Skeletal muscle tissue (tissue), 3 donors: ENCODE measurements at regions not wholly inside any gene's neighbourhood (a gene's known extent, or its start where the extent isn't known, plus 50 kb on each side); places are given as distances from the start of the nearest gene placed in this dataset.

ENCODE experiments used
- H3K27ac ChIP-seq: one replicate; pipeline ENCODE4 v1.7.0; 2013; ENCODE audit warnings: mild to moderate bottlenecking, low read depth, low read length, inconsistent platforms
- H3K27me3 ChIP-seq, 3 donors: one replicate each; pipeline ENCODE4 v1.7.0; 2013; ENCODE audit warnings: low read length in 3 of 3; ENCODE audit not compliant: control insufficient read depth in 3 of 3, insufficient read depth in 3 of 3
- H3K36me3 ChIP-seq, 3 donors: one replicate each; pipeline ENCODE4 v1.7.0; 2013; ENCODE audit warnings: low read length in 3 of 3; ENCODE audit not compliant: control insufficient read depth in 3 of 3, insufficient read depth in 3 of 3
- H3K4me1 ChIP-seq, 3 donors: one replicate each; pipeline ENCODE4 v1.7.0; 2013; ENCODE audit warnings: low read length in 3 of 3, mild to moderate bottlenecking in 3 of 3; ENCODE audit not compliant: control insufficient read depth in 3 of 3, insufficient read depth in 3 of 3
- H3K4me3 ChIP-seq, 3 donors: one replicate each; pipeline ENCODE4 v1.7.0; 2013; ENCODE audit warnings: low read length in 3 of 3
- H3K9ac ChIP-seq, 3 donors: one replicate each; pipeline ENCODE4 v1.7.0; 2013; ENCODE audit warnings: low read length in 3 of 3, mild to moderate bottlenecking in 3 of 3, moderate library complexity in 2 of 3, low read depth in 1 of 3
- H3K9me3 ChIP-seq, 3 donors: one replicate each; pipeline ENCODE4 v1.7.0; 2013; ENCODE audit warnings: low read length in 3 of 3; ENCODE audit not compliant: control insufficient read depth in 3 of 3
- donor health status: Osteomylitis.

DNA sequence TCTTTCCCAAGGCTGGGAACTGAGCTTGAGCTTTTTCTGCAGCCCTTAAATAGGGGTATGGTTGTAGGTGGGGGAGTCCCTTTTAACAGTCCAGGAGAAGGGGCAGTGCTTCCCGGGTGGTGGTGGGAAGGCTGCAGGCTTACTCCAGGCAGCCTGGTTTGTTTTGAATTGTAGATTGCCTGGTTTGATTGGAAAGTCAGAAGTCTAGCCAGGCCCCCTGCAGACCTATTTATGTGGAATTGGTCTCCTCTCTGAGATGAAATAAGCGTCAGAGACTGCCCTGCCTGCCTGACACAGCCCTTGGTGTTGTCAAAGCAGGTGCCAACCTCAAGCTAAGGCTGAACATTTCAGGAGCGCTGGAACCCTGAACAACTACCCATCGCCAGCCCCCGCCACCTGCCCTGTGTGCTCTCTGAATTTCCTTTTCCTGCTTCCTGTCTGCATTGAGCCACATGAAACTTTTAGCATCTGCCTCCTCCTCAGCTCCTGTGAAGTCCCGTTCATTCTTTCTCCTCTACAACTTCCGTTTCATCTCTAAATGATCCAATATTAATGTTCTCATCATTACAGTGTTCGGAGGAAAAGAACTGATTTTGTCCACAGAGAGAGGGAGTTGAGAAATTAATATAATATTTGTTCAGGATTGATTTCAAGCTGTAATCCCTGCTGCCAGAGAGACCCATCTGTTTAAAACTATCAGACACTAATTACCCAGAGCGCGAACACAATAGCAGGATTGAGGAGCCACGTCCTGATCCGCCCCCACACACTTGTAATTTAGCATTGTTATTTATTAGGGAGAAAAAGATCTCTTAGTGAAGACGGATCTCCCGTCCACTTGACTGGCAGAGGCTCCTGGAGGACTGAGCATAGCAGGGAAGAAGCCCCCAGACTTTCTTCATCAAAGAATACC is 136.5 kb downstream of the TRIM29 start:
- H3K27me3 ChIP-seq = peaks cover 6 to 22% (median 9%) of the 10 kb centered on the region in 3 donors

DNA sequence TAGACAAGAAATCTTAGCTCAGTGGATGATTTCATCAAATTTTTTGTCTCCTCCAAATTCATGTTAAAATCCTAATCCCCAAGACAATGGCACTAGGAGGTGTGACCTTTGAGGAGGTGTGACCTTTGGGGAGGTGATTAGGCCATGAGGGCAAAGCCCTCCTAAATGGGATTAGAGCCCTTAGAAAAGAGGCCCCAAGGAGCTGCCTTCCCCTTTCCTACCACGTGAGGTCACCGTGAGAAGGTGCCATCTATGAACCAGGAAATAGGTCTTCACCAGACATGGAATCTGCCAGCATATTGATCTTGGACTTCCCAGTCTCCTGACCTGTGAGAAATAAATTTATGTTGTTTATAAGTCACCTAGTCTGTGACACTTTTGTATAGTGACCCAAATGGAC is 138.7 kb downstream of the TRIM29 start:
- peaks cover 3 to 26% (median 15%) of the 10 kb centered on the region in 3 donors for H3K27me3 ChIP-seq
- no peak overlapping the region for H3K9ac ChIP-seq
- no peaks in the 10 kb centered on the region for H3K36me3 ChIP-seq
- no peak overlapping the region for H3K4me3 ChIP-seq
- no peak overlapping the region for H3K27ac ChIP-seq
- H3K4me1 ChIP-seq = no peaks in the 10 kb centered on the region
- peaks cover 0 to 3% (median 0%) of the 10 kb centered on the region in 3 donors for H3K9me3 ChIP-seq

More for the DNA sequence above, 136.5 kb downstream of the TRIM29 start:
- H3K4me3 ChIP-seq = no peak overlapping the region
- H3K36me3 ChIP-seq = no peaks in the 10 kb centered on the region
- H3K27ac ChIP-seq = no peak overlapping the region
- peaks cover 0 to 3% (median 0%) of the 10 kb centered on the region in 3 donors for H3K9me3 ChIP-seq
- no peak overlapping the region for H3K9ac ChIP-seq
- H3K4me1 ChIP-seq = no peaks in the 10 kb centered on the region

- no peak overlapping the region for H3K9ac ChIP-seq
- no peak overlapping the region for H3K4me3 ChIP-seq
- H3K36me3 ChIP-seq = no peaks in the 10 kb centered on the region
- H3K9me3 ChIP-seq = peaks cover 0 to 3% (median 0%) of the 10 kb centered on the region in 3 donors
- H3K27me3 ChIP-seq = peaks cover 0 to 26% (median 14%) of the 10 kb centered on the region in 3 donors
- H3K27ac ChIP-seq = no peak overlapping the region
- H3K4me1 ChIP-seq = no peaks in the 10 kb centered on the region
Observed at GRCh38 chr11:119996556-119996955, 141.4 kb downstream of the TRIM29 start.

DNA sequence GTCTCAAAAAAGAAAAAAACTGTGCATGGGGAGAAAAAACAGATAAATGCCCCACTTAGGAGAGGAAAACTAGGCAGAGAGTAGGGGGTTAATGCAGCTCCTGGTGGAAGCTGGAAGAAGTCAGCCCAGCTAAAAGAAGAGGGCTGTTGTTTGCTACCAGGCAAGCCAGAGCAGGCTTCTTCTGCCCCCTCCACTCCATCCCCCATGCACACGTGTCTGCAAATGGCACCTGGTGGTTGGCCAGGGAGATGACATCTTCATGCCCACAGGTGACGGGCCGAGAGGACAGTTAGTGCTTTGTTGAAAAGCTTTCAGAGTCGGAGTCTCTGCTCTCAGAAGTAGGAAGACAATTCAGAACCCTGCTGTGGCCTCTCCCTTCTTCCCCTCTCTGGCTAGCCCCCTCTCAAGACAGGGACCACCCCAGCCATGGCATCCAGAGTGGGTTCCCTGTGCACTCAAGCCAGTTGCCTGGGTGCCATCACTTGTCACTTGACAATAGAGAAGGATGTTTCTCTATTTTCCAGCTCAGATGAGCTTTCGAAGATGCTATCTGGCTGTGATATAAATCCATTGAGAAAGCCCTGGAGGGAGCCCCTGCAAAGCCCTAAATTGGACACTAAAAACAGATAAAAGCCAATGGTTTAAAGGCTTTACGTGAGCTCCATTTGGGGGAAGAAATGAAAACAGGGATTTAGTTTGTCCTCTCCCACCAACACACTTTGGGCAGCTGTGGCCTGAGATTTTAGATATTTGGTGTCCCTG is 142.0 kb downstream of the TRIM29 start:
- no peaks in the 10 kb centered on the region for H3K36me3 ChIP-seq
- H3K9me3 ChIP-seq = peaks cover 0 to 3% (median 0%) of the 10 kb centered on the region in 3 donors
- H3K4me1 ChIP-seq = no peaks in the 10 kb centered on the region
- no peak overlapping the region for H3K27ac ChIP-seq
- H3K9ac ChIP-seq = no peak overlapping the region
- H3K4me3 ChIP-seq = no peak overlapping the region
- peaks cover 0 to 21% (median 12%) of the 10 kb centered on the region in 3 donors for H3K27me3 ChIP-seq

DNA sequence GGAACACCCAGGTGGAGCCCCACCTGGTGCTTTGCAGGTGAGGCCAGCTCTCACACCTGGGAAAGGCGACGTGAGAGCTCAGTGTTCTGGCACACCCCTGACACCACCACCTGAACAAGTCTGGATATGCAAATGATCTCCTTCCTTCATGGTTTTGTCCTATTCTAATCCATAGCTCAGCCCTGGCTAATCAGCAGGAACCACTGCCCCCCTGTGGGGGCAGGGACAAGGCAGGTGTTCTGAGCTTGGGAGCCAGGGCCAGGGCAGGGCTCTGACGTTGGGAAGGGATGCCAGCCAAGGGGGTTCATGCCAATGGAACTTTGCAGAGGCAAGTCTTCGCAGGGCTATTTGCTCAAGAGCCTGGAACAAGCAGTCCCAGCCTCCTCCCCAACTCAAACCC is 144.2 kb downstream of the TRIM29 start:
- H3K9me3 ChIP-seq = no peaks in the 10 kb centered on the region
- H3K36me3 ChIP-seq = no peaks in the 10 kb centered on the region
- H3K9ac ChIP-seq = no peak overlapping the region
- H3K27me3 ChIP-seq = peaks cover 0 to 19% (median 14%) of the 10 kb centered on the region in 3 donors
- no peak overlapping the region for H3K4me3 ChIP-seq
- H3K4me1 ChIP-seq = peaks cover 0 to 4% (median 2%) of the 10 kb centered on the region in 3 donors
- H3K27ac ChIP-seq = no peak overlapping the region

DNA sequence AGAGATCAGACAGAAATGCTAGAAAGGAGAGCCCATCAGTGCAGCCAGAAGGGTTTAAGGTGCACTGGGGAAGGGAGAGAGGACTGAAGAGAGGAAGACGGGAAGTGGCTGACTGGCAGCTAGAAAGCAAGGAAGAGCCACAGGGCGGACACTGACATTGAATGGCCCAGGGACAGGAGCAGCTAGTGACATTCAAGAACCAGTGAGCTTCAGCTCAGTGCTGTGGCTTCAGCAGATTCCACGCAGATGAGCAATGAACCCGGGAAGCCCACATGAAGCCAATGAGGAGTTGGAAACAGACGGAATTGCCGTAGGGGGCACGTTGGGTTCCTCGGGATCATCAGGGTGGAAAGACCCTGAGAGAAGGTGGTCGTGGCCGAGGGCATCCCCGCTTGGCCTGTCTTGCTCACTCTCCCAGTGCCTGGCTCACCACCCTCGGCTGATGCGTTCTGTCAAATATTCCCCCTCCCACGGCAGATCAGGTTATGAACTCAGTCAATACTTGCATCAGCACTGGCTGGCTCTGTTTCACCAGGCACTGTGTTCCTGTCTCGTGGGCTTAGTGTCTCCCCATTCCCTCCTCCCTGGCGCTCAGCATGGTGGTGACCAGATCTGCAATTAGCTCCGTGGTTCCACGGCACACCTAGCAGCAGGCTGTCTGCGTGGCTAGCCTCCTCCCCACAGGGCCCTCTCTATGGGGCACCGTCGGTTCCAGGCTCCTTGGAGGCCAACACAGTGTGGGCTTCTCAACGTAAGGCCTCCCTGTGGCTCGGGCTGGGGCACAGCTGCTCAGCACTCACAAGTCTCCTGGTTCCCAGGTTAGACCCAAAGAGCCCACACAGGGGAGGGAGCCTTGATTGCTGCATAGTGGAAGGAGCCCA is 145.5 kb downstream of the TRIM29 start:
- Histone ChIP-seq H3K4me1 (peaks cover 0 to 4% (median 2%) of the 10 kb centered on the region in 3 donors), H3K4me3 (no peak overlapping the region), H3K9ac (no peak overlapping the region), H3K27me3 (peaks cover 0 to 19% (median 14%) of the 10 kb centered on the region in 3 donors), H3K27ac (no peak overlapping the region), H3K9me3 (no peaks in the 10 kb centered on the region), H3K36me3 (no peaks in the 10 kb centered on the region)

GRCh38 chr11:119991669-119992068 is 146.2 kb downstream of the TRIM29 start:
- Histone ChIP-seq H3K27me3 (peaks cover 0 to 22% (median 14%) of the 10 kb centered on the region in 3 donors), H3K36me3 (no peaks in the 10 kb centered on the region), H3K27ac (no peak overlapping the region), H3K4me3 (no peak overlapping the region), H3K9me3 (no peaks in the 10 kb centered on the region), H3K4me1 (peaks cover 0 to 4% (median 2%) of the 10 kb centered on the region in 3 donors), H3K9ac (no peak overlapping the region)

DNA sequence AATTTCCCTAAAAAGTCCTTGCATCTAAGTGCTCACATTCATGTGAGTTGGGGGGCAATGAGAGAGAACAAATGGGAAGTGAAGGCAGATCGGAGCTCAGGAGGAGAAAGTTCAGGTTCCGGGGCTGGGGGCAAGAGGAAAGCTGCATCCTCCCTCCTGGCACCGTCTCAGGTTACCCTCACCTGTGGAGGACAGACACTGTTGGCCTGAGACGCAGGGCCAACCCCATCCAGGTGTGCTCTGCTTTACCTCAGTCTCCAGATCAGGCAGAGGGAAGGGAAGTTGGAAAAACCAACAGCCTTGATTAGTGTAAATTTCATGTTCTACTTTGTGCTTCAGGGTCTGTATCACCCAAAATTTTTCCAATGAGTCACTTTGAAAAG is 146.9 kb downstream of the TRIM29 start:
- no peak overlapping the region for H3K9ac ChIP-seq
- H3K36me3 ChIP-seq = no peaks in the 10 kb centered on the region
- no peaks in the 10 kb centered on the region for H3K9me3 ChIP-seq
- H3K4me3 ChIP-seq = no peak overlapping the region
- no peak overlapping the region for H3K27ac ChIP-seq
- peaks cover 0 to 20% (median 14%) of the 10 kb centered on the region in 3 donors for H3K27me3 ChIP-seq
- peaks cover 0 to 4% (median 2%) of the 10 kb centered on the region in 3 donors for H3K4me1 ChIP-seq

DNA sequence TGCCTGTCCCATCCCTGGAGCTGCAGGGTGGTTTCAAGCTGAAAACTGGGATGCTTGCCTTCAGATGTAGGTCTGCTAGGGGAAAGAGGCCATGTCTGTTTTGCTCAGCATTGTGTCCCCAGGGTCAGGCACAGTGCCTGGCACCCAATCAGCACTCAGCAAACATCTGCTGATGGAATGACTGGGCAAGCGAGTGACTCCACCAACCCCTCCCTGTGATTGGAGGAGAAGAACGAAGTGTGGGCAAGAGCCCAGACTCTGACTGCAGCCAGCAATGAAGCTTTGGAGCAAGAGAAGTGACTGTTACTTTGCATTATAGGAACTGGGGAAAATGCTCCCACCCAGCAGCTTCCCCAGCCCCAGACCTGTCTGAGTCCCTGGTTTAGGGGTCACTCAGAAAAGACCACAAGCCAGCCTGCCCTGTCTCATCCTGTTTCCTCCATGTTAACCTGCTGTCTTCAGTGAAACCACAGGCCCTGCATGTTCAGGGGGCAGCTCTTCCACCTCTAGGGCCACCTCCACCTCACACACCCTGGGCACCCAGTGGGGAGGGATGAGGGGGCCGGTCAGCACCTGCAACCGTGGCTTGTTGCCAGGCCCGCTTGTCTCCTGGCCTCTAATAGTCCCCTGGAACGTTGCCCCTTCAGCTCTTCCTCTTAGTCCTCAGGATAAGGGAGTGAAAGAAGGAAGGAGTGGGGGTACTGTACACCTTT is 147.4 kb downstream of the TRIM29 start:
- Histone ChIP-seq H3K36me3 (no peaks in the 10 kb centered on the region), H3K4me3 (no peak overlapping the region), H3K4me1 (peaks cover 0 to 4% (median 2%) of the 10 kb centered on the region in 3 donors), H3K27ac (no peak overlapping the region), H3K27me3 (peaks cover 0 to 23% (median 13%) of the 10 kb centered on the region in 3 donors), H3K9me3 (no peaks in the 10 kb centered on the region), H3K9ac (no peak overlapping the region)
